Neutrophil (primary cell): ENCODE measurements at regions not wholly inside any gene's neighbourhood (a gene's known extent, or its start where the extent isn't known, plus 50 kb on each side); places are given as distances from the start of the nearest gene placed in this dataset.

Experiments used
- H3K27ac ChIP-seq: fragments of 200-600 bp; sonication (generic); 2 replicates; pipeline ENCODE4 v1.5.1; 2016; ENCODE audit warnings: mild to moderate bottlenecking, moderate library complexity
- H3K27me3 ChIP-seq: fragments of 200-600 bp; sonication (generic); 2 replicates; pipeline ENCODE4 v1.6.0; 2016; ENCODE audit warnings: mild to moderate bottlenecking
- H3K36me3 ChIP-seq: fragments of 200-600 bp; sonication (generic); 2 replicates; pipeline ENCODE4 v1.5.1; 2017
- H3K4me1 ChIP-seq, 2 experiments: fragments of 200-600 bp in 1 of 2; sonication (generic) in 1 of 2; 1 replicate in 1 of 2; 2 replicates in 1 of 2; pipeline versions ENCODE4 v1.5.1 to v1.6.1; 2013 to 2016; ENCODE audit warnings: low read depth in 1 of 2, low read length in 1 of 2, mild to moderate bottlenecking in 1 of 2, moderate library complexity in 1 of 2; ENCODE audit not compliant: control insufficient read depth in 1 of 2, insufficient read depth in 1 of 2
- H3K4me3 ChIP-seq, 2 experiments: fragments of 200-600 bp in 1 of 2; sonication (generic) in 1 of 2; 1 replicate in 1 of 2; 2 replicates in 1 of 2; pipeline ENCODE4 v1.5.1; 2013 to 2016; ENCODE audit warnings: low read depth in 1 of 2, low read length in 1 of 2, mild to moderate bottlenecking in 1 of 2, moderate library complexity in 1 of 2
- H3K9me3 ChIP-seq: fragments of 200-600 bp; sonication (generic); 2 replicates; pipeline ENCODE4 v1.5.1; 2016
- CTCF ChIP-seq: fragments of 200-600 bp; sonication (generic); IDR thresholded peaks from 2 replicates; pipeline ENCODE4 v1.5.1; 2016; ENCODE audit warnings: antibody characterized with exemption

- H3K27ac ChIP-seq, result no peak overlapping the region
These were observed 122.7 kb downstream of the ZNF518B start for GRCh38 chr4:10334506-10335028.

GRCh38 chr4:10333942-10334341, 123.3 kb downstream of the ZNF518B start:
- H3K27me3 ChIP-seq, result peaks cover 15% of the 10 kb centered on the region
- TF ChIP-seq CTCF, result no peak
- no peak overlapping the region for H3K27ac ChIP-seq
- H3K4me1 ChIP-seq, result no peaks in the 10 kb centered on the region
- no peak overlapping the region for H3K4me3 ChIP-seq
- H3K9me3 ChIP-seq, result no peaks in the 10 kb centered on the region
- H3K36me3 ChIP-seq, result no peaks in the 10 kb centered on the region

More at GRCh38 chr4:10334506-10335028, 122.7 kb downstream of the ZNF518B start:
- Histone ChIP-seq H3K4me3 (no peak overlapping the region), H3K36me3 (no peaks in the 10 kb centered on the region), H3K4me1 (no peaks in the 10 kb centered on the region), H3K27me3 (peaks cover 15% of the 10 kb centered on the region), H3K9me3 (no peaks in the 10 kb centered on the region)
- TF ChIP-seq CTCF, result no peak

- H3K9me3 ChIP-seq, result no peaks in the 10 kb centered on the region
- no peaks in the 10 kb centered on the region for H3K36me3 ChIP-seq
- no peaks in the 10 kb centered on the region for H3K4me1 ChIP-seq
- H3K4me3 ChIP-seq, result no peak overlapping the region
- no peak for TF ChIP-seq CTCF
- H3K27me3 ChIP-seq, result peaks cover 5% of the 10 kb centered on the region
- no peak overlapping the region for H3K27ac ChIP-seq
These were observed 131.2 kb downstream of the ZNF518B start for GRCh38 chr4:10326075-10326474.

GRCh38 chr4:10321931-10322330, 135.3 kb downstream of the ZNF518B start:
- no peak for TF ChIP-seq CTCF
- no peak overlapping the region for H3K4me3 ChIP-seq
- H3K36me3 ChIP-seq, result no peaks in the 10 kb centered on the region
- H3K27ac ChIP-seq, result no peak overlapping the region
- H3K9me3 ChIP-seq, result no peaks in the 10 kb centered on the region
- H3K4me1 ChIP-seq, result no peaks in the 10 kb centered on the region
- peaks cover 5% of the 10 kb centered on the region for H3K27me3 ChIP-seq

- no peak for TF ChIP-seq CTCF
- Histone ChIP-seq H3K27ac (no peak overlapping the region), H3K9me3 (no peaks in the 10 kb centered on the region), H3K27me3 (peaks cover 5% of the 10 kb centered on the region), H3K4me1 (no peaks in the 10 kb centered on the region), H3K36me3 (no peaks in the 10 kb centered on the region), H3K4me3 (no peak overlapping the region)
These were observed 137.1 kb downstream of the ZNF518B start for GRCh38 chr4:10320130-10320529.

GRCh38 chr4:10317345-10317744, 139.9 kb downstream of the ZNF518B start:
- TF ChIP-seq CTCF, result no peak
- Histone ChIP-seq H3K27ac (no peak overlapping the region), H3K4me3 (no peak overlapping the region), H3K36me3 (no peaks in the 10 kb centered on the region), H3K9me3 (no peaks in the 10 kb centered on the region), H3K27me3 (no peaks in the 10 kb centered on the region), H3K4me1 (no peaks in the 10 kb centered on the region)
